ENCODE measurements at regions not wholly inside any gene's neighbourhood (a gene's known extent, or its start where the extent isn't known, plus 50 kb on each side); places are given as distances from the start of the nearest gene placed in this dataset.

- TF ChIP-seq CTCF (IDR thresholded peaks at IDR 0.05; ENCODE audit: low read depth, low read length) (no peak), EZH2phosphoT487 (IDR thresholded peaks at IDR 0.05; ENCODE audit: low read depth) (no peak)
These were observed 859.4 kb upstream of the NR2F2 start for GRCh38 chr15:95470997-95471689.

All from OCI-LY3 (cell line).